IPS DF 6.9 (cell line): ENCODE measurements at regions not wholly inside any gene's neighbourhood (a gene's known extent, or its start where the extent isn't known, plus 50 kb on each side); places are given as distances from the start of the nearest gene placed in this dataset.
A peak's percentile ranks its signal among the peaks of the same experiment; 100 is the strongest.
"Not testable (repeated sequence)": the region's sequence is repeated elsewhere in the genome, so short reads cannot be mapped to it uniquely, and the experiment has no call there.

Source experiments
- DNase-seq: peaks from one replicate; pipeline ENCODE4 v3.0.0-alpha.2; 2013; ENCODE audit warnings: low read depth, low spot score
- H3K27ac ChIP-seq: one replicate; pipeline ENCODE4 v1.5.1; 2013; ENCODE audit warnings: low read length, control low read depth
- H3K27me3 ChIP-seq: 2 replicates; pipeline ENCODE4 v1.6.1; 2013; ENCODE audit warnings: mild to moderate bottlenecking, low read length; ENCODE audit not compliant: control insufficient read depth, insufficient read depth
- H3K36me3 ChIP-seq: 2 replicates; pipeline ENCODE4 v1.6.1; 2013; ENCODE audit warnings: low read length; ENCODE audit not compliant: control insufficient read depth, insufficient read depth
- H3K4me1 ChIP-seq: 2 replicates; pipeline ENCODE4 v1.6.1; 2013; ENCODE audit warnings: low read length; ENCODE audit not compliant: control insufficient read depth, insufficient read depth
- H3K4me3 ChIP-seq: 2 replicates; pipeline ENCODE4 v1.5.1; 2013; ENCODE audit warnings: mild to moderate bottlenecking, low read length
- H3K9me3 ChIP-seq: 2 replicates; pipeline ENCODE4 v1.6.1; 2013; ENCODE audit warnings: low read length, inconsistent platforms; ENCODE audit not compliant: control insufficient read depth, insufficient read depth
- WGBS: extraction: QIAGEN DNeasy Blood & Tissue Kit; methylation state at CpG from one replicate; pipeline ENCODE4 v1.1.7; 2013; ENCODE audit warnings: mixed read lengths, missing lambda C conversion rate; ENCODE audit not compliant: insufficient read length, insufficient coverage; 5-methylcytosine and 5-hydroxymethylcytosine counted together

- Histone ChIP-seq H3K9me3 (no peaks in the 10 kb centered on the region), H3K27ac (no peak overlapping the region), H3K36me3 (no peaks in the 10 kb centered on the region), H3K4me1 (no peaks in the 10 kb centered on the region), H3K4me3 (no peak overlapping the region), H3K27me3 (peaks cover 4% of the 10 kb centered on the region; the same call in 1 of the 2 replicates)
- DNase-seq, result no peak
- WGBS, result no CpG with 5 or more reads among the region's 1 CpG
Measured at GRCh38 chr1:38598118-38598517, 261.5 kb downstream of the RRAGC start.

GRCh38 chr1:38589036-38589435, 270.5 kb downstream of the RRAGC start:
- no peaks in the 10 kb centered on the region for H3K27me3 ChIP-seq
- H3K36me3 ChIP-seq, result no peaks in the 10 kb centered on the region
- H3K9me3 ChIP-seq, result no peaks in the 10 kb centered on the region
- DNase-seq, result no peak
- WGBS, result no CpG with 5 or more reads among the region's 1 CpG
- H3K4me3 ChIP-seq, result no peak overlapping the region
- no peaks in the 10 kb centered on the region; the same call in 1 of the 2 replicates for H3K4me1 ChIP-seq
- H3K27ac ChIP-seq, result no peak overlapping the region

- no peak for DNase-seq
- Histone ChIP-seq H3K4me1 (no peaks in the 10 kb centered on the region; the same call in 1 of the 2 replicates), H3K27ac (no peak overlapping the region), H3K36me3 (no peaks in the 10 kb centered on the region), H3K4me3 (no peak overlapping the region), H3K9me3 (no peaks in the 10 kb centered on the region), H3K27me3 (no peaks in the 10 kb centered on the region)
- no CpG with 5 or more reads among the region's 2 CpGs for WGBS
Measured at GRCh38 chr1:38587766-38588165, 271.8 kb downstream of the RRAGC start.

- H3K27ac ChIP-seq, result no peak overlapping the region
- DNase-seq, result peak; percentile 63
- WGBS, result no CpG with 5 or more reads among the region's 9 CpGs
- no peaks in the 10 kb centered on the region; the same call in 1 of the 2 replicates for H3K4me1 ChIP-seq
- no peaks in the 10 kb centered on the region for H3K27me3 ChIP-seq
- H3K36me3 ChIP-seq, result no peaks in the 10 kb centered on the region
- no peak overlapping the region for H3K4me3 ChIP-seq
- H3K9me3 ChIP-seq, result no peaks in the 10 kb centered on the region
Measured at GRCh38 chr1:38586993-38587646, 272.5 kb downstream of the RRAGC start.

GRCh38 chr1:38585971-38586370, 273.6 kb downstream of the RRAGC start:
- Histone ChIP-seq H3K27me3 (no peaks in the 10 kb centered on the region), H3K36me3 (no peaks in the 10 kb centered on the region), H3K4me1 (no peaks in the 10 kb centered on the region; the same call in 1 of the 2 replicates), H3K9me3 (no peaks in the 10 kb centered on the region), H3K27ac (no peak overlapping the region), H3K4me3 (no peak overlapping the region)
- DNase-seq, result no peak
- no CpG with 5 or more reads among the region's 4 CpGs for WGBS

GRCh38 chr1:38585460-38585859, 274.1 kb downstream of the RRAGC start:
- WGBS, result no CpG with 5 or more reads among the region's 3 CpGs
- DNase-seq, result no peak
- H3K4me3 ChIP-seq, result no peak overlapping the region

GRCh38 chr1:38584448-38585355, 274.9 kb downstream of the RRAGC start:
- no peaks in the 10 kb centered on the region; the same call in 1 of the 2 replicates for H3K27me3 ChIP-seq
- no CpG with 5 or more reads among the region's 11 CpGs for WGBS
- no peak overlapping the region for H3K4me3 ChIP-seq
- DNase-seq, result no peak
- H3K27ac ChIP-seq, result no peak overlapping the region
- no peaks in the 10 kb centered on the region for H3K36me3 ChIP-seq
- no peaks in the 10 kb centered on the region; the same call in 1 of the 2 replicates for H3K4me1 ChIP-seq
- H3K9me3 ChIP-seq, result no peaks in the 10 kb centered on the region

More at GRCh38 chr1:38585460-38585859, 274.1 kb downstream of the RRAGC start:
- H3K36me3 ChIP-seq, result no peaks in the 10 kb centered on the region
- H3K27me3 ChIP-seq, result no peaks in the 10 kb centered on the region
- no peak overlapping the region for H3K27ac ChIP-seq
- no peaks in the 10 kb centered on the region; the same call in 1 of the 2 replicates for H3K4me1 ChIP-seq
- H3K9me3 ChIP-seq, result no peaks in the 10 kb centered on the region

GRCh38 chr1:38583287-38583686, 276.3 kb downstream of the RRAGC start:
- not testable (repeated sequence) for H3K4me3 ChIP-seq, DNase-seq, H3K9me3 ChIP-seq, H3K27me3 ChIP-seq, H3K36me3 ChIP-seq, H3K27ac ChIP-seq, H3K4me1 ChIP-seq
- no CpG with 5 or more reads among the region's 2 CpGs for WGBS

- no peaks in the 10 kb centered on the region for H3K4me1 ChIP-seq
- WGBS, result no CpG with 5 or more reads among the region's 2 CpGs
- H3K36me3 ChIP-seq, result no peaks in the 10 kb centered on the region
- H3K27me3 ChIP-seq, result peaks cover 17% of the 10 kb centered on the region; the same call in 1 of the 2 replicates
- no peak overlapping the region for H3K27ac ChIP-seq
- H3K9me3 ChIP-seq, result no peaks in the 10 kb centered on the region
- no peak overlapping the region for H3K4me3 ChIP-seq
- no peak for DNase-seq
Measured at GRCh38 chr1:38581396-38581795, 278.2 kb downstream of the RRAGC start.

- Histone ChIP-seq H3K4me1 (no peaks in the 10 kb centered on the region), H3K36me3 (no peaks in the 10 kb centered on the region), H3K27ac (no peak overlapping the region), H3K9me3 (no peaks in the 10 kb centered on the region), H3K27me3 (peaks cover 17% of the 10 kb centered on the region; the same call in 1 of the 2 replicates), H3K4me3 (no peak overlapping the region)
- no peak for DNase-seq
- no CpG with 5 or more reads among the region's 2 CpGs for WGBS
Measured at GRCh38 chr1:38580594-38580993, 279.0 kb downstream of the RRAGC start.
